K562 (cell line): ENCODE measurements at regions not wholly inside any gene's neighbourhood (a gene's known extent, or its start where the extent isn't known, plus 50 kb on each side); places are given as distances from the start of the nearest gene placed in this dataset.

ENCODE experiments used
- ATAC-seq: fragments of 200-7000 bp; cut with Tn5 transposase; 3 replicates; pipeline ENCODE4 v1.9.1; 2020; ENCODE audit warnings: moderate library complexity
- BruUV-seq: library from RNA; stranded (reverse); fragments of 400-500 nt; replicated peaks from 2 replicates; lab custom pipeline; 2021; lab: Mats Ljungman, UMichigan
- CTCF ChIA-PET: fragments of 300-600 bp; formaldehyde crosslinking; extraction: SDS; loops from one replicate; lab custom pipeline; 2021; ENCODE audit warnings: low intra/inter-chr PET ratio; lab: Yijun Ruan, JAX
- POLR2A ChIA-PET: fragments of 300-600, 350-650 bp; sonication (Branson Sonifier 250); formaldehyde crosslinking; extraction: SDS; loops from one replicate; lab custom pipeline; 2021; ENCODE audit warnings: antibody characterized with exemption, inconsistent platforms; lab: Yijun Ruan, JAX
- DNase-seq, 4 experiments: peaks; one replicate each; pipeline versions ENCODE4 v3.0.0 to v3.0.0-alpha.2; 2011 to 2018; ENCODE audit warnings: low spot score in 3 of 4, mixed read lengths in 3 of 4; ENCODE audit errors: extremely low read depth in 1 of 4
- FAIRE-seq: peaks from 2 replicates; lab custom pipeline; 2011; peaks lifted over from hg19 to GRCh38; lab: Jason Lieb, UNC
- H2AFZ ChIP-seq: 2 replicates; pipeline ENCODE4 v1.6.0; 2011; ENCODE audit warnings: low read depth, low read length, control low read depth, inconsistent platforms
- H3K27ac ChIP-seq: fragments of 200-600 bp; 3 replicates; pipeline ENCODE4 v1.8.0; 2011; ENCODE audit warnings: low read depth, mild to moderate bottlenecking, control low read depth, inconsistent platforms, low read length, moderate library complexity, mixed read lengths; ENCODE audit errors: extremely low read depth
- H3K27me3 ChIP-seq, 2 experiments: fragments of 300-600 bp in 1 of 2; 2 replicates in 1 of 2; 3 replicates in 1 of 2; pipeline versions ENCODE4 v1.6.0 to v1.8.0; 2011; ENCODE audit warnings: inconsistent platforms in 2 of 2, low read length in 2 of 2, mild to moderate bottlenecking in 1 of 2, mixed read lengths in 1 of 2, moderate library complexity in 1 of 2; ENCODE audit not compliant: control insufficient read depth in 2 of 2, insufficient read depth in 2 of 2
- H3K36me3 ChIP-seq: fragments of 300-600 bp; 3 replicates; pipeline ENCODE4 v1.8.0; 2011; ENCODE audit warnings: mild to moderate bottlenecking, low read length, inconsistent platforms; ENCODE audit not compliant: control insufficient read depth, insufficient read depth
- H3K4me1 ChIP-seq, 2 experiments: fragments of 200-600 bp in 1 of 2; replicated peaks in 1 of 2; 2 replicates in 1 of 2; 3 replicates in 1 of 2; pipeline versions ENCODE4 v1.5.1 to v1.8.0; 2011; ENCODE audit warnings: inconsistent platforms in 2 of 2, low read length in 2 of 2, mild to moderate bottlenecking in 1 of 2, mixed read lengths in 1 of 2, moderate library complexity in 1 of 2; ENCODE audit not compliant: control insufficient read depth in 2 of 2, insufficient read depth in 2 of 2
- H3K4me2 ChIP-seq: 2 replicates; pipeline ENCODE4 v1.6.1; 2011; ENCODE audit warnings: low read length, control low read depth, inconsistent platforms, mixed read lengths; ENCODE audit not compliant: insufficient read depth
- H3K4me3 ChIP-seq: fragments of 200-600 bp; sonication (generic), shearing (Covaris generic); 2 replicates; pipeline ENCODE4 v1.5.1; 2016; ENCODE audit warnings: control low read depth, inconsistent platforms
- H3K79me2 ChIP-seq: fragments of 200-600 bp; 3 replicates; pipeline ENCODE4 v1.8.0; 2011; ENCODE audit warnings: low read length, inconsistent platforms; ENCODE audit not compliant: control insufficient read depth, insufficient read depth
- H3K9ac ChIP-seq, 2 experiments: 2 replicates each; pipeline versions ENCODE4 v1.6.0 to v1.6.1; 2011; ENCODE audit warnings: low read depth in 2 of 2, low read length in 2 of 2, control low read depth in 1 of 2, inconsistent platforms in 1 of 2, mild to moderate bottlenecking in 1 of 2, mixed read lengths in 1 of 2; ENCODE audit not compliant: insufficient read depth in 1 of 2
- H3K9me1 ChIP-seq: one replicate; pipeline ENCODE4 v1.6.0; 2011; ENCODE audit warnings: inconsistent platforms, mild to moderate bottlenecking, low read length, moderate library complexity; ENCODE audit not compliant: control insufficient read depth, insufficient read depth
- H3K9me3 ChIP-seq: replicated peaks from 2 replicates; pipeline ENCODE4 v1.5.1; 2011; ENCODE audit warnings: low read depth, low read length, inconsistent platforms; ENCODE audit not compliant: control insufficient read depth, insufficient read depth
- H4K20me1 ChIP-seq: replicated peaks from 2 replicates; pipeline ENCODE4 v1.6.1; 2011; ENCODE audit warnings: low read length, inconsistent platforms, mixed read lengths; ENCODE audit not compliant: control insufficient read depth, insufficient read depth
- LCOR ChIP-seq: sonication (generic); formaldehyde crosslinking; IDR thresholded peaks from 2 replicates; pipeline ENCODE4 v1.8.0; 2022; ENCODE audit warnings: mild to moderate bottlenecking, missing genetic modification reagents
- MED1 ChIP-seq: sonication (generic); formaldehyde crosslinking; IDR thresholded peaks from 2 replicates; pipeline ENCODE4 v1.8.1; 2023; ENCODE audit warnings: missing genetic modification reagents, borderline replicate concordance
- MYNN ChIP-seq, 2 experiments: sonication (generic); formaldehyde crosslinking in 1 of 2; IDR thresholded peaks; 2 replicates each; pipeline versions ENCODE4 v1.5.0 to v1.6.1; 2016 to 2020; ENCODE audit warnings: antibody characterized with exemption in 1 of 2, missing genetic modification reagents in 1 of 2
- NCOA4 ChIP-seq: fragments of 450-650 bp; IDR thresholded peaks from 2 replicates; pipeline ENCODE4 v1.6.1; 2018; ENCODE audit warnings: mild to moderate bottlenecking; ENCODE audit not compliant: partially characterized antibody
- PTBP1 ChIP-seq: fragments of 200-400 bp; formaldehyde crosslinking; IDR thresholded peaks from 2 replicates; pipeline ENCODE4 v1.6.1; 2017; ENCODE audit warnings: low read depth, low read length
- PYGO2 ChIP-seq: fragments of 450-650 bp; IDR thresholded peaks from 2 replicates; pipeline ENCODE4 v1.6.1; 2016; ENCODE audit warnings: mild to moderate bottlenecking, missing genetic modification characterization, moderate library complexity, missing compliant biosample characterization
- RAD51 ChIP-seq: fragments of 450-650 bp; IDR thresholded peaks from 2 replicates; pipeline ENCODE4 v1.7.1; 2016; ENCODE audit warnings: low read depth, mild to moderate bottlenecking, borderline replicate concordance
- RFX7 ChIP-seq: fragments of 250-450 bp; sonication (Bioruptor Pico); IDR thresholded peaks from 2 replicates; pipeline ENCODE4 v1.5.1; 2021; ENCODE audit warnings: mild to moderate bottlenecking
- SMARCA5 ChIP-seq: fragments of 450-650 bp; IDR thresholded peaks from 2 replicates; pipeline ENCODE4 v1.6.1; 2016
- SREBF1 ChIP-seq: fragments of 150-350 bp; IDR thresholded peaks from 2 replicates; pipeline ENCODE4 v1.6.1; 2014; ENCODE audit warnings: antibody characterized with exemption, low read depth, low read length, borderline replicate concordance
- YY1 ChIP-seq, 3 experiments: IDR thresholded peaks; 2 replicates each; pipeline ENCODE4 v1.6.1; 2011; ENCODE audit warnings: low read length in 2 of 3, mild to moderate bottlenecking in 2 of 3, moderate library complexity in 2 of 3, borderline replicate concordance in 1 of 3, control low read depth in 1 of 3, low read depth in 1 of 3; ENCODE audit not compliant: insufficient read depth in 3 of 3, insufficient replicate concordance in 2 of 3, control insufficient read depth in 1 of 3, insufficient read length in 1 of 3; ENCODE audit errors: extremely low read depth in 1 of 3
- ZC3H4 ChIP-seq: sonication (generic); formaldehyde crosslinking; IDR thresholded peaks from 2 replicates; pipeline ENCODE4 v1.9.0; 2021; ENCODE audit warnings: missing genetic modification reagents, borderline replicate concordance
- ZC3H8 ChIP-seq: fragments of 450-650 bp; IDR thresholded peaks from 2 replicates; pipeline ENCODE4 v1.6.1; 2017
- ZNF174 ChIP-seq: fragments of 250-450 bp; sonication (Bioruptor Pico); IDR thresholded peaks from 2 replicates; pipeline ENCODE4 v1.4.0; 2020; ENCODE audit warnings: mild to moderate bottlenecking
- ZNF79 ChIP-seq: fragments of 250-450 bp; sonication (Bioruptor Pico); IDR thresholded peaks from 2 replicates; pipeline ENCODE4 v1.4.0; 2020; ENCODE audit warnings: low read depth, mild to moderate bottlenecking, moderate library complexity
- WGBS: fragments of 100-300 bp; shearing (Covaris generic); methylation state at CpG from one replicate; pipeline ENCODE4 v1.1.6; 2016; ENCODE audit warnings: low coverage, mixed read lengths; ENCODE audit not compliant: insufficient coverage; ENCODE audit errors: missing lambda C conversion rate; 5-methylcytosine and 5-hydroxymethylcytosine counted together
- in situ Hi-C: fragments of 300-500 bp; cut with MboI; formaldehyde crosslinking; loops from 4 replicates; pipeline ENCODE4 v1.15.0; 2018; ENCODE audit warnings: inconsistent platforms, mixed read lengths
- intact Hi-C: fragments of 100-400 bp; cut with micrococcal nuclease; formaldehyde crosslinking; loops from 2 replicates; pipeline ENCODE4 v1.14.2; 2022
- TF ChIP-seq, protein P1 (sequence below): fragments of 450-650 bp; IDR thresholded peaks from 2 replicates; pipeline ENCODE4 v1.7.1; 2018; ENCODE audit warnings: mild to moderate bottlenecking, low read depth; ENCODE audit not compliant: partially characterized antibody
- TF ChIP-seq, protein P2 (sequence below): fragments of 150-350 bp; conservative IDR thresholded peaks from 2 replicates; pipeline ENCODE4 v1.6.1; 2014; ENCODE audit warnings: low read length
- TF ChIP-seq, protein P3 (sequence below): fragments of 250-450 bp; sonication (Bioruptor Pico); IDR thresholded peaks from 2 replicates; pipeline ENCODE4 v1.8.0; 2022; ENCODE audit warnings: inconsistent platforms, mild to moderate bottlenecking, moderate library complexity, borderline replicate concordance

DNA sequence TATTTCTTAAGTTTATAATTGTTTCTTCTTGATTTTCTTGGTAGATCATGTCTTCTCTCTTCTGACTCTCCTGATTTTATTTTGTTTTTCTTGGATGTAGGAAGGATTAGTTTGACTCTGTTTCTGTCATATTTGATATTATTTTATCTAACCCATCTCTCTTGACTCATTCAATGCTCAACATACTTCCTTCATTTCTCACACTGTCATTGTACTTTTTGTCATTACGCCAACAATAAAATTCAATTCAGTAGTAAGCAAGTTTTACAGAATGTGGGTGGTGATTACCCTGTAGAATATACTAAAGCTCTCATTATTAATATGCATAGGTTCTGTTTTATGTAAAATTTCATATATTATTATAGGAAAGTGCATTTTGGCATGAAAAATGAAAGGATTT, 1303.0 kb upstream of the AGA start:
- CTCF ChIA-PET: no interaction called here
- Histone ChIP-seq H3K9me3 (no peaks in the 10 kb centered on the region), H3K9ac (no peak overlapping the region), H3K36me3 (no peaks in the 10 kb centered on the region), H3K27ac (no peak overlapping the region), H3K4me3 (no peak overlapping the region), H3K4me1 (no peaks in the 10 kb centered on the region), H3K9me1 (no peaks in the 10 kb centered on the region), H3K79me2 (no peaks in the 10 kb centered on the region), H2AFZ (no peak overlapping the region), H3K27me3 (no peaks in the 10 kb centered on the region), H4K20me1 (no peaks in the 10 kb centered on the region), H3K4me2 (no peak overlapping the region)
- intact Hi-C loops: no loop called here
- DNase-seq (no peak), ATAC-seq (no peak), FAIRE-seq (no peak)
- POLR2A ChIA-PET: no interaction called here
- TF ChIP-seq, protein P1, sequence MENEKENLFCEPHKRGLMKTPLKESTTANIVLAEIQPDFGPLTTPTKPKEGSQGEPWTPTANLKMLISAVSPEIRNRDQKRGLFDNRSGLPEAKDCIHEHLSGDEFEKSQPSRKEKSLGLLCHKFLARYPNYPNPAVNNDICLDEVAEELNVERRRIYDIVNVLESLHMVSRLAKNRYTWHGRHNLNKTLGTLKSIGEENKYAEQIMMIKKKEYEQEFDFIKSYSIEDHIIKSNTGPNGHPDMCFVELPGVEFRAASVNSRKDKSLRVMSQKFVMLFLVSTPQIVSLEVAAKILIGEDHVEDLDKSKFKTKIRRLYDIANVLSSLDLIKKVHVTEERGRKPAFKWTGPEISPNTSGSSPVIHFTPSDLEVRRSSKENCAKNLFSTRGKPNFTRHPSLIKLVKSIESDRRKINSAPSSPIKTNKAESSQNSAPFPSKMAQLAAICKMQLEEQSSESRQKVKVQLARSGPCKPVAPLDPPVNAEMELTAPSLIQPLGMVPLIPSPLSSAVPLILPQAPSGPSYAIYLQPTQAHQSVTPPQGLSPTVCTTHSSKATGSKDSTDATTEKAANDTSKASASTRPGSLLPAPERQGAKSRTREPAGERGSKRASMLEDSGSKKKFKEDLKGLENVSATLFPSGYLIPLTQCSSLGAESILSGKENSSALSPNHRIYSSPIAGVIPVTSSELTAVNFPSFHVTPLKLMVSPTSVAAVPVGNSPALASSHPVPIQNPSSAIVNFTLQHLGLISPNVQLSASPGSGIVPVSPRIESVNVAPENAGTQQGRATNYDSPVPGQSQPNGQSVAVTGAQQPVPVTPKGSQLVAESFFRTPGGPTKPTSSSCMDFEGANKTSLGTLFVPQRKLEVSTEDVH: no peak
- TF ChIP-seq PYGO2 (tag) (no peak), NCOA4 (no peak), RAD51 (no peak), ZNF174 (CRISPR knock-in tag) (no peak), RFX7 (CRISPR knock-in tag) (no peak), MED1 (CRISPR knock-in tag) (no peak), ZC3H4 (CRISPR knock-in tag) (no peak), LCOR (no peak), MYNN (IDR thresholded peaks at IDR 0.05) (no peak), MYNN (CRISPR knock-in tag; IDR thresholded peaks at IDR 0.05) (no peak), ZNF79 (CRISPR knock-in tag) (no peak), YY1 (IDR thresholded peaks at IDR 0.05; ENCODE audit: borderline replicate concordance in 1 of 3, control insufficient read depth in 1 of 3, extremely low read depth in 1 of 3, insufficient read depth in 3 of 3, insufficient read length in 1 of 3, insufficient replicate concordance in 2 of 3, low read depth in 1 of 3, low read length in 2 of 3) (no peak), ZC3H8 (no peak), SMARCA5 (no peak), PTBP1 (no peak), SREBF1 (no peak)
- TF ChIP-seq, protein P2, sequence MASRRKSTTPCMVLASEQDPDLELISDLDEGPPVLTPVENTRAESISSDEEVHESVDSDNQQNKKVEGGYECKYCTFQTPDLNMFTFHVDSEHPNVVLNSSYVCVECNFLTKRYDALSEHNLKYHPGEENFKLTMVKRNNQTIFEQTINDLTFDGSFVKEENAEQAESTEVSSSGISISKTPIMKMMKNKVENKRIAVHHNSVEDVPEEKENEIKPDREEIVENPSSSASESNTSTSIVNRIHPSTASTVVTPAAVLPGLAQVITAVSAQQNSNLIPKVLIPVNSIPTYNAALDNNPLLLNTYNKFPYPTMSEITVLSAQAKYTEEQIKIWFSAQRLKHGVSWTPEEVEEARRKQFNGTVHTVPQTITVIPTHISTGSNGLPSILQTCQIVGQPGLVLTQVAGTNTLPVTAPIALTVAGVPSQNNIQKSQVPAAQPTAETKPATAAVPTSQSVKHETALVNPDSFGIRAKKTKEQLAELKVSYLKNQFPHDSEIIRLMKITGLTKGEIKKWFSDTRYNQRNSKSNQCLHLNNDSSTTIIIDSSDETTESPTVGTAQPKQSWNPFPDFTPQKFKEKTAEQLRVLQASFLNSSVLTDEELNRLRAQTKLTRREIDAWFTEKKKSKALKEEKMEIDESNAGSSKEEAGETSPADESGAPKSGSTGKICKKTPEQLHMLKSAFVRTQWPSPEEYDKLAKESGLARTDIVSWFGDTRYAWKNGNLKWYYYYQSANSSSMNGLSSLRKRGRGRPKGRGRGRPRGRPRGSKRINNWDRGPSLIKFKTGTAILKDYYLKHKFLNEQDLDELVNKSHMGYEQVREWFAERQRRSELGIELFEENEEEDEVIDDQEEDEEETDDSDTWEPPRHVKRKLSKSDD: no peak
- TF ChIP-seq, protein P3, sequence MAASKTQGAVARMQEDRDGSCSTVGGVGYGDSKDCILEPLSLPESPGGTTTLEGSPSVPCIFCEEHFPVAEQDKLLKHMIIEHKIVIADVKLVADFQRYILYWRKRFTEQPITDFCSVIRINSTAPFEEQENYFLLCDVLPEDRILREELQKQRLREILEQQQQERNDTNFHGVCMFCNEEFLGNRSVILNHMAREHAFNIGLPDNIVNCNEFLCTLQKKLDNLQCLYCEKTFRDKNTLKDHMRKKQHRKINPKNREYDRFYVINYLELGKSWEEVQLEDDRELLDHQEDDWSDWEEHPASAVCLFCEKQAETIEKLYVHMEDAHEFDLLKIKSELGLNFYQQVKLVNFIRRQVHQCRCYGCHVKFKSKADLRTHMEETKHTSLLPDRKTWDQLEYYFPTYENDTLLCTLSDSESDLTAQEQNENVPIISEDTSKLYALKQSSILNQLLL (CRISPR knock-in tag): no peak
- in situ Hi-C loops: no loop called here
- BruUV-seq: no TSS peak
- WGBS: 11% methylated on average over 1 of the region's 1 CpG
